ENCODE measurements at regions not wholly inside any gene's neighbourhood (a gene's known extent, or its start where the extent isn't known, plus 50 kb on each side); places are given as distances from the start of the nearest gene placed in this dataset.

DNA sequence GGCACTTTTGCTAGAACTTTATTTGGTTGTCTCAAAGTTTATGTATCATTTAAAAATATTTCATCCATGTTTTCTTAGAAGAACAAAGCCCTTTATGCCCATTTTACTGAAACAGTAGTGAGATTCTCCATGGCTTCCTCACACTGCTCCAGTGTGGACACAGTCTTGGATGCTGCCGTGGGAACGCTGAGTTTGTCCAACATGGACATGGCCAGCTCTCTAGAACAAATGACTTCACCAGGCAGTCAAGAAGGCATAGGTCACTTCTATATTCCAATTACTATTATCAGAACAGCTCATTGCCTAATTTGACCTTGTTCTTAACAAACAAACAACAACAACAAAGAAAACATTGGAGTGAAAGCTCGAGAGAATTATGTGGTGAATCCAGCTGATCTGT, 414.1 kb upstream of the ID2 start:
- no peaks in the 10 kb centered on the region for H3K4me1 Mint-ChIP-seq
- H3K4me3 Mint-ChIP-seq, result no peak overlapping the region
- DNase-seq (no peak), ATAC-seq (ENCODE audit: low read depth in 2 of 2) (no peak)
- no peak overlapping the region for H3K27ac Mint-ChIP-seq
- H3K36me3 Mint-ChIP-seq, result peaks cover 0 to 6% of the 10 kb centered on the region in 2 donors
- peaks cover 0 to 5% (median 0%) of the 10 kb centered on the region in 7 donors for H3K9me3 Mint-ChIP-seq
- peaks cover 27 to 54% (median 35%) of the 10 kb centered on the region in 3 donors for H3K27me3 Mint-ChIP-seq

DNA sequence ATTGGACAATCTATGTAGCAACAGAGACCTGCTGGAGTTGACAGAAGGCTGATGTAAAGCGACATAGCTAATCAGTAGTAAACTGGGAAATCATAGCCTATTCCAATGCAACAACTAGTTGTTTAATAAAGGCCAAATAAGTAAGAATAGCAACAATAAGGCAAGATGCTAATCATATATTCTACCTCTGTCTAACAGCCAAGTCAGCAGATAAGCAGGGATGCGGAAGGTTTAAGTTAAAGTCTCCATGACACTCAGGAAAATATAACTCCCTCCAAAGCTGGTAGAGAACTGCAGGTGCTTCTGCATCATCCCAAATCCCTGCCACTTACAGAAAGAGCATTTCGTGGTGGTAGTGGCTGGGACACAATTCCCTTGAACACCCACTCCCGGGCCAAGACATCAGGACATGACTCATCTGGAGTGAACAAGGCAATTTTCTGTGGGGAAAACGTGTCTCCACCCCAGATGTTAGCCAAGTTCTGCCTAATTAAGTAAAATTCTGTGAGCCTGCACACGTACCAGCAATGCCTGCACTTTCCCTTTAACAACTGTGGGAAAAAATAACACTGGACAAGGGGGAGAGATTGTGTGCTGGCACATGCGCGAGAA, 413.6 kb upstream of the ID2 start:
- Mint-ChIP-seq H3K4me3 (no peak overlapping the region), H3K36me3 (peaks cover 0 to 6% of the 10 kb centered on the region in 2 donors), H3K4me1 (no peaks in the 10 kb centered on the region), H3K27me3 (peaks cover 26 to 53% (median 35%) of the 10 kb centered on the region in 3 donors), H3K9me3 (peaks cover 0 to 5% (median 0%) of the 10 kb centered on the region in 7 donors), H3K27ac (no peak overlapping the region)
- DNase-seq (no peak), ATAC-seq (ENCODE audit: low read depth in 2 of 2) (no peak)

DNA sequence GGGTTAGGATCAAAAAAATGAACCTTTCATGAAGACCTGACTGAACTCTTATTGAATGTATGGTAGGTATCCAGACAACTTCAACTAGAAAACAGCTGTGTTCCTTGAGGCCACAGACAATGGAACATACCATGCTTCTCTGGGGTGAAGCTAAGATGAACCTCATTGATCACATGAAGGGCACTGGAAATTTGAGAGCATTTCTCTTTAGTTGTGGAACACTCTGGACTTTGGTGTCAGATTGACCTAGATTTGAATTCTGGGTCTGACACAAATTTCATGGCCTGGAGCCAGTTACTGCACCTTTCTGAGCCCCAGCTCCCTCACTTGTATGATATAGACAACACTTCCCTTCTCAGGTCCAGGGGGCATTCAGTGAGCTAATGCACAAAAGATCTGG, 411.2 kb upstream of the ID2 start:
- Mint-ChIP-seq H3K9me3 (peaks cover 0 to 5% (median 0%) of the 10 kb centered on the region in 7 donors), H3K27me3 (peaks cover 23 to 43% (median 34%) of the 10 kb centered on the region in 3 donors), H3K4me3 (no peak overlapping the region), H3K4me1 (no peaks in the 10 kb centered on the region), H3K36me3 (no peaks in the 10 kb centered on the region), H3K27ac (peak overlapping the region in 1 of 6 donors; percentile 32)
- no peak for DNase-seq
- ATAC-seq (ENCODE audit: low read depth in 2 of 2), result no peak

DNA sequence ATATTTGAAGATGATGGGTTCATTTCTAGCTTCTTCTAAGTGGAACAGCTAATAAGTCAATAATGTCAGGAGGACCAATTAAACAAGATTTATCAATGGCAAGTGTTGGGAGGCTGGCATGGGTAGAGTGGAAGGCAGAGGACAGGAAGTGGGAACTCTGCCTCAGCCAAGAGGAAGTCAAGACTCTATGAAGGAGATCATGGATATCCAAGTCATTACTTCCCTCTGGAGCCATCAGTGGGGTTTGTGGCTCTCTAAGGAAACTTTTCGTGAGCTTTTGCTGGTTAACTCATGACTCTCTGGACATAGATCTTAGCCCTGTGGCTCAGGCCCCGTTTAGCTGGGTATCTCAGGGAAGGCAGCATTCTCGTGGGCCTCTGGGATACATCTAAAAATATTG, 410.4 kb upstream of the ID2 start:
- ATAC-seq (ENCODE audit: low read depth in 2 of 2), result no peak
- H3K4me1 Mint-ChIP-seq, result no peaks in the 10 kb centered on the region
- no peak overlapping the region for H3K27ac Mint-ChIP-seq
- peaks cover 0 to 5% (median 0%) of the 10 kb centered on the region in 7 donors for H3K9me3 Mint-ChIP-seq
- DNase-seq, result no peak
- H3K27me3 Mint-ChIP-seq, result peaks cover 23 to 48% (median 34%) of the 10 kb centered on the region in 3 donors
- no peaks in the 10 kb centered on the region for H3K36me3 Mint-ChIP-seq
- H3K4me3 Mint-ChIP-seq, result peak overlapping the region in 1 of 8 donors; percentile 40

DNA sequence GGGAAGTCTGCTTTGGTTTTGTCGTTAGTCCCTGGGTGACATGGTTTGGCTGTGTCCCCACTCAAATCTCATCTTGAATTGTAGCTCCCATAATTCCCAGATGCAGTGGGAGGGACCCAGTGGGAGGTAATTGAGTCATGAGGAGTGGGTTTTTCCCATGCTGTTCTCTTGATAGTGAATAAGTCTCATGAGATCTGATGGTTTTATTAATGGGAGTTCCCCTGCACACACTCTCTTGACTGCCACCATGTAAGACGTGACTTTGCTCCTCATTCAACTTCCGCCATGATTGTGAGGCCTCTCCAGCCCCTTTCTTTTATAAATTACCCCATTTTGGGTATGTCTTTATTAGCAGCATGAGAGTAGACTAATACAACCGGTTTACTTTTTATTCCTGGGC, 405.8 kb upstream of the ID2 start:
- DNase-seq, result no peak
- no peaks in the 10 kb centered on the region for H3K36me3 Mint-ChIP-seq
- H3K27me3 Mint-ChIP-seq, result peaks cover 33 to 60% (median 44%) of the 10 kb centered on the region in 3 donors
- no peak overlapping the region for H3K4me3 Mint-ChIP-seq
- peaks cover 0 to 5% (median 0%) of the 10 kb centered on the region in 7 donors for H3K9me3 Mint-ChIP-seq
- H3K27ac Mint-ChIP-seq, result no peak overlapping the region
- H3K4me1 Mint-ChIP-seq, result no peaks in the 10 kb centered on the region
- no peak for ATAC-seq (ENCODE audit: low read depth in 2 of 2)

DNA sequence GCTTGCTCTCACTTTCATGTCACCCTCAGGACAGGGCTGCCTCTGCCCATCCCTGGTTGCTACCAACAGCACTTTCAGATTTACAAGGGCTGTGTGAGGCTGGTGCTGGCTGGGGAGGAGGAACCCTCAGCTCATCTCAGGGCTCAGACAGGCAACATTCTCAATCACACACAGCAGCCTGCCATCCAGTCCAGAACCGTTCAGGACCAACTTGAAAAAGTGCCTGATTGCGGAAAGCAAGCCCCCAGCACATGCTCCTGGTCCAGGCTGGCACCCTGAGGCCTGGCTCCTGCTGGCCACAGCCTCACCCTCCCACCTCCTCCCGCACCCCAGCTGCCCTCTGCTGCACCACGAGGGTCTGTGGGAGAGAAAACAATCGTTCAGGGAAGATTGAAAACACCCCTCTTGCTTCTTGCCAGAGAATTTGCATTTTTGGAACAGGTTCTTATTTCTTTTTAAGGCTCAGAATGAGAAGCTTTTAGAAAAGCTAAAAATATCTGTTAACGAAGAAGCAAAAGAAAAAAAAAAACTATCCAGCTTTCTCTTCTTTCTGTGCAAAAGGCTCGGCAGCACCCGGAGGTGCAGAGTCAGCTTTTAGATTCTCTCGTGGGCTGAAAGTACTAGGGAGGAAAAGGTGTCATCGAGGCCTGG, 403.8 kb upstream of the ID2 start:
- no peak for ATAC-seq (ENCODE audit: low read depth in 2 of 2)
- H3K27ac Mint-ChIP-seq, result no peak overlapping the region
- no peak overlapping the region for H3K4me3 Mint-ChIP-seq

DNA sequence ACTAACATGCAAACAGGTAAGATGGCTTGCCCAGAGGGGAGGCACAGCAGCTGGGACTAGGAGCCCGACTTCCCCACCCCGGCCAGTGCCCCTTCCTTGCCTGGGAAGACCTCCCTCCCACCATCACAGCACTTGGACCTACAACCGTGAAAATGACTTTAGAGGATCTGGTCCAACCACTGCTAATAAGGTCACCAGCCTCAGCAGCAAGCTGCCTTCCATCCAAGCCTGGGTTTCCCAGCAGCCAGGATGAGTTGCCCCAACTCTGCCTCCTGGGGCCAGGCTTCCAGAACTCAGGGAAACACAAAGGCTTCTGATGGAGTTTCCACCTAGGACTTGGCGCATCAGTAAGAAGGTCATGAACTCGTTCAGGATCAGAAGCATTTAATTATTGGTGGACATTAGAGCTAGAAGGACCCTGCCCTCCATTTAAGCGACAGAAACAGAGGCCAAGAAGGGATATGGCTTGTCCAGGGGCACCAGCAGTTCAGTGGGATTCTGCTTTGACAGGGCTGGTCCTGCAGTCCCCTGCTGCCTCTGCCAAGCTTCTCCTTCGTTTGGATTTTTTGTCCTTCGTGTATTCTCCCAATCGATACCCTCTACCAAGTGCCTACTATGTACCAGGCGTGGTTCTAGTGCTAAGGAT, 403.0 kb upstream of the ID2 start:
- peaks cover 26 to 63% (median 33%) of the 10 kb centered on the region in 3 donors for H3K27me3 Mint-ChIP-seq
- H3K27ac Mint-ChIP-seq, result no peak overlapping the region
- peaks cover 0 to under 1% (median 0%) of the 10 kb centered on the region in 3 donors for H3K4me1 Mint-ChIP-seq

More for the DNA sequence above, 403.8 kb upstream of the ID2 start:
- Mint-ChIP-seq H3K9me3 (peaks cover 0 to 2% (median 0%) of the 10 kb centered on the region in 7 donors), H3K36me3 (no peaks in the 10 kb centered on the region), H3K27me3 (peaks cover 29 to 57% (median 35%) of the 10 kb centered on the region in 3 donors), H3K4me1 (no peaks in the 10 kb centered on the region)
- no peak for DNase-seq

DNA sequence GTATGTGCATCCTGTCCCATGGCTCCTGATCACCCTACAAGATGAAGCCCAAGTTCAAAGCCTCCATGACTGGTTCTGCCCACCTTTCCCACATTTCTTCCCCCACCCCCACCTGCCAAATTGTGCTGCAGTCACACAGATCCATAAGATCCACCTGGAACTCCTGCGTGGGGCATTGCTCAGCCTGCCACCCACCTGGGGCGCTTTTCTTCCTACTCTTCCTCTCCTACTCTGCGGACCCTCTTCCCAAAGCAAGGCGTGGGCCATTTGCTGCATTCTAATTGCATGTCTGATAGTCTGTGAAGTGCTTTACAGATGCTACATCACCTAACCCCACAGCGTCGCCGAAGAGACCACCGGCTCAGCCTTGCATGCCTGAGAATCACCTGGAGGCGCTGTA, 402.4 kb upstream of the ID2 start:
- H3K27me3 Mint-ChIP-seq, result peaks cover 32 to 68% (median 39%) of the 10 kb centered on the region in 3 donors
- DNase-seq (no peak), ATAC-seq (ENCODE audit: low read depth in 2 of 2) (no peak)
- peaks cover 0 to 6% (median 0%) of the 10 kb centered on the region in 3 donors for H3K4me1 Mint-ChIP-seq
- H3K27ac Mint-ChIP-seq, result no peak overlapping the region
- H3K36me3 Mint-ChIP-seq, result no peaks in the 10 kb centered on the region
- no peak overlapping the region for H3K4me3 Mint-ChIP-seq
- H3K9me3 Mint-ChIP-seq, result no peaks in the 10 kb centered on the region

More for the DNA sequence above, 403.0 kb upstream of the ID2 start:
- Mint-ChIP-seq H3K4me3 (no peak overlapping the region), H3K36me3 (no peaks in the 10 kb centered on the region), H3K9me3 (no peaks in the 10 kb centered on the region)
- ATAC-seq (ENCODE audit: low read depth in 2 of 2) (no peak), DNase-seq (no peak)

DNA sequence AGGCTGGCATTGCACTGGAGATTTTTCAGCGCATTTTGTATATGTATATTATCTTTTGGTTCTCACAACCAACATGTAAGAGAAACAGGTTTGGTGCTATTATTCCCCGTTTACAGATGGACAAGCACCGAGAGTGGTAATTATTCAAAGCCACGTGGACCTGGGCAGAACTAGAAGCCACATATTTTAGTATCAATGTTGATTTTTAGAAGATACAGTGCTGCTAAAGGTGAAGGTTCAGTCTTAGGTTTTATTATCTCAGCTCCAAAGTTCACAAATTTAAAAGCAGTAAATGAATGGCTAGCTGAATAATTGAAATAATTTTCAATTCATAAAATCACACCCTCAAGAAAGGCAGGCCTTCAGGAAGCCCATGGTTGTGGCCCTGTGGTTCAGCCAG, 400.6 kb upstream of the ID2 start:
- ATAC-seq (ENCODE audit: low read depth in 2 of 2), result no peak
- peaks cover 0 to 6% (median 0%) of the 10 kb centered on the region in 3 donors for H3K4me1 Mint-ChIP-seq

DNA sequence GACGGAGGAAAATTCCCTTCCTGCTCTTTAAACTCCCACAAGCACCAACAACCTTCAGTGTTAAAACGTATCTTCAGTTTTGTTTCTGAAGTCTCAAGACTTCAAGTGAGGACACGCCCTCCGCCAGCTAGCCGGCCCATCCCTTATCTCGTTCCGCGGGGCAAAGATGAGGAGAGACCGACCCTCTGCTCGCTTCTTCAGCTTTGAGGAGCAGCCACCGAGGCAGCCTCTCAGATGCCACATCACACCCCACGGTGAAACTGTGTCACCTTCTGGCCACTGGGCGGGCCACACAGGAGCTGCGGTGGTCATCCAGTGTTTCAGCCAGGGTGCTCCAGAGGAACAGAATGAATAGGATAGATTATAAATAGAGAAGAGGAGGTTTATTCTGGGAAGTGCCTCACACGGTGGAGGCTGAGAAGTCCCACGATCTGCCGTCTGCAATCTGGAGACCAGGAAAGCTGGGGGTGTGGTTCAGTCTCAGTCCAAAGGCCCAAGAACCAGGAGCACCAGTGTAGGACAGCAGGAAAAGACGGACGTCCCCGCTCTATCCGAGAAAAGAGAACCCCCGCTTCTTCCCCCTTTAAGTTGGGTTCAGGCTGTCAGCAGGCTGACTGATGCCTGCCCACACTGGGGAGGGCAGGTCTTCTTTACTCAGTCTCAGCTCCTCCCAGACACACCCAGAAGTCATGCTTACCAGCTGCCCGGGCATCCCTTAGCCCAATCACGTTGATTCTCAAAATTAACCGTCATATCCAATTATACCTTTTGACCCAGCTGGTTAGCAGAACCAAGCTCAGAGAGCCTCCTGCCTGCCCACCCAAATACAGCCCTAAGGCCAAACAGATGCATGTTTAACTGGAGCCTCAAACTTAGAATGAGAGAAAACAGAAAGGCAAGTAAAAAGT, 399.7 kb upstream of the ID2 start:
- H3K27ac Mint-ChIP-seq, result peak overlapping the region in 1 of 6 donors; percentile 3
- peaks cover 0 to 6% (median 0%) of the 10 kb centered on the region in 3 donors for H3K4me1 Mint-ChIP-seq
- ATAC-seq (ENCODE audit: low read depth in 2 of 2) (no peak), DNase-seq (no peak)
- H3K4me3 Mint-ChIP-seq, result no peak overlapping the region
- H3K36me3 Mint-ChIP-seq, result no peaks in the 10 kb centered on the region
- H3K27me3 Mint-ChIP-seq, result peaks cover 39 to 70% (median 57%) of the 10 kb centered on the region in 3 donors
- no peaks in the 10 kb centered on the region for H3K9me3 Mint-ChIP-seq

More for the DNA sequence above, 400.6 kb upstream of the ID2 start:
- no peak overlapping the region for H3K4me3 Mint-ChIP-seq
- no peak overlapping the region for H3K27ac Mint-ChIP-seq
- H3K9me3 Mint-ChIP-seq, result no peaks in the 10 kb centered on the region
- DNase-seq, result no peak
- H3K27me3 Mint-ChIP-seq, result peaks cover 34 to 70% (median 49%) of the 10 kb centered on the region in 3 donors
- no peaks in the 10 kb centered on the region for H3K36me3 Mint-ChIP-seq

DNA sequence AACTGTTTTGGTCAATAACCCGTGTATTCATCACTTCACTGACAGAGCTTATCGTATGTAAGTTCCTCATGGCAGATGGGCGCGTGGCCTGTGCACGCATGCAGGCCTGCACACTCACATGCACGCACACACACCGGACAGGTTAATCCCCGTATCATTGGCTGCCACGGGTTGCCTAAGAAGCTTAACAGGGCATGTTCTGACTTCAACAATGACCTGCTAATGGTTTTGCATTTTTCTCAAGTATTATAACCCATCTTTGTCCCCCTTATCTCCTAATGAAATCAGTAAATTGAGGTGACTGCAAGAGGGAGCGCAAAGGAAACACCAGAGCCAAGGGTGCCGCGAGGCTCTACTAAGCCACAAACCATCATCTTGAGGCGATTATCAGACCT, 399.0 kb upstream of the ID2 start:
- H3K27ac Mint-ChIP-seq, result no peak overlapping the region
- H3K27me3 Mint-ChIP-seq, result peaks cover 41 to 70% (median 60%) of the 10 kb centered on the region in 3 donors
- peaks cover 0 to 6% (median 0%) of the 10 kb centered on the region in 3 donors for H3K4me1 Mint-ChIP-seq
- H3K4me3 Mint-ChIP-seq, result no peak overlapping the region
- ATAC-seq (ENCODE audit: low read depth in 2 of 2) (no peak), DNase-seq (no peak)
- H3K9me3 Mint-ChIP-seq, result peaks cover 0 to 3% (median 0%) of the 10 kb centered on the region in 7 donors
- no peaks in the 10 kb centered on the region for H3K36me3 Mint-ChIP-seq

DNA sequence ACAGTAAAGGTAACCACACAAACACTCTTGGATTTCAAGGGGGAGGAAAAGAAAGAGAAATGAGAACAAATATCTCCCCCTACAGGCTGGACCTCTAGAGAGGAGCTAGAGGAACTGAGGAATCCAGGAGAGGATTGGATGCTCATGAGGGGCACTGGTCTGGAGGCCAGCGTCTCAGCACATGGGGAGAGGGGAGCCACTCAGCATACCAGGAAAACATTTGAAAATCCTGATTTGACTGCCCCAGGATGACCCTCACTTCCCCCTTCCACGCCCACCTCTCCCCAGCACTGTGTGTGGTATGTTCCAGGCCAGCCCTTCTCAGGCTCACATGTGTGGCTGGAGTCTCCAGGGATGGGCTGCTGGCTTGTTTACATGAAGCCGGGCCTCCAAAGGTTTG, 396.8 kb upstream of the ID2 start:
- H3K27me3 Mint-ChIP-seq, result peaks cover 47 to 69% (median 62%) of the 10 kb centered on the region in 3 donors
- no peak for ATAC-seq (ENCODE audit: low read depth in 2 of 2)
- H3K4me3 Mint-ChIP-seq, result no peak overlapping the region
- H3K36me3 Mint-ChIP-seq, result peaks cover 0 to 8% of the 10 kb centered on the region in 2 donors
- H3K9me3 Mint-ChIP-seq, result peaks cover 4 to 16% (median 9%) of the 10 kb centered on the region in 7 donors
- H3K4me1 Mint-ChIP-seq, result peaks cover 0 to 6% (median 0%) of the 10 kb centered on the region in 3 donors
- no peak for DNase-seq
- H3K27ac Mint-ChIP-seq, result no peak overlapping the region

DNA sequence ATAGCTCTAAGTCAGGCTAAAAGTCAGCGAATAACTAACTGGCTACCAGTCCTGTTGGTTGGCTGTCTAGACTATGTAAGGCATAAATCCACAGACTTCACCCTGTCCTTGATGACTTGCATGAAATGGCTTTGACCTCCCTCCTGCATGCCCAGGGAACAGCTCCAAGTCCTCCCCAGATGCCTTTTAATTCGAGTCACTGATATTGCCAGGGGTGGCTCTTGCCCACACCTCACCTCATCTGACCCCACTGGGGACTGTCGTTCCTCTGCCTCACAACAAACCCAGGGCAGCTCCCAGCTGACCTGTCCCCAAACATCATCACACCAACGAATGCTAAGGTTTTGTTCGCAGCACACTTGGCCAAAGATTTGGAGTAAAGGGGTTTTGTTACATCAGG, 396.0 kb upstream of the ID2 start:
- Mint-ChIP-seq H3K27ac (peak overlapping the region in 1 of 6 donors; percentile 40), H3K9me3 (peaks cover 4 to 16% (median 9%) of the 10 kb centered on the region in 7 donors), H3K4me1 (peaks cover 0 to 6% (median 0%) of the 10 kb centered on the region in 3 donors), H3K27me3 (peaks cover 47 to 69% (median 62%) of the 10 kb centered on the region in 3 donors), H3K4me3 (no peak overlapping the region), H3K36me3 (peaks cover 0 to 8% of the 10 kb centered on the region in 2 donors)
- no peak for DNase-seq
- no peak for ATAC-seq (ENCODE audit: low read depth in 2 of 2)
